Smooth muscle cell (in vitro differentiated cells): ENCODE measurements at regions not wholly inside any gene's neighbourhood (a gene's known extent, or its start where the extent isn't known, plus 50 kb on each side); places are given as distances from the start of the nearest gene placed in this dataset.

ENCODE experiments used
- DNase-seq: peaks from one replicate; lab custom pipeline; 2025; ENCODE audit not compliant: unreplicated experiment; lab: John Stamatoyannopoulos, UW
- H2AFZ ChIP-seq: fragments of 200-600 bp; sonication (generic); 2 replicates; pipeline ENCODE4 v1.6.0; 2016; ENCODE audit warnings: antibody characterized with exemption, low read depth, mild to moderate bottlenecking
- H3F3A ChIP-seq: fragments of 200-600 bp; sonication (generic); 2 replicates; pipeline ENCODE4 v1.6.0; 2017; ENCODE audit warnings: antibody characterized with exemption, low read depth
- H3K27ac ChIP-seq: fragments of 200-600 bp; sonication (generic); 2 replicates; pipeline ENCODE4 v1.5.1; 2016; ENCODE audit warnings: low read depth, mild to moderate bottlenecking
- H3K27me3 ChIP-seq: fragments of 200-600 bp; sonication (generic); 2 replicates; pipeline ENCODE4 v1.6.1; 2016; ENCODE audit warnings: low read depth, mild to moderate bottlenecking
- H3K36me3 ChIP-seq: fragments of 200-600 bp; sonication (generic); 2 replicates; pipeline ENCODE4 v1.5.1; 2016; ENCODE audit warnings: low read depth
- H3K4me1 ChIP-seq: fragments of 200-600 bp; sonication (generic); 2 replicates; pipeline ENCODE4 v1.5.1; 2016; ENCODE audit warnings: low read depth
- H3K4me2 ChIP-seq: fragments of 200-600 bp; sonication (generic); 2 replicates; pipeline ENCODE4 v1.6.0; 2016; ENCODE audit warnings: mild to moderate bottlenecking
- H3K4me3 ChIP-seq: fragments of 200-600 bp; sonication (generic); 2 replicates; pipeline ENCODE4 v1.5.1; 2016; ENCODE audit warnings: mild to moderate bottlenecking
- H3K79me2 ChIP-seq: fragments of 200-600 bp; sonication (generic); 2 replicates; pipeline ENCODE4 v1.6.0; 2016; ENCODE audit warnings: low read depth, mild to moderate bottlenecking
- H3K9ac ChIP-seq: fragments of 200-600 bp; sonication (generic); 2 replicates; pipeline ENCODE4 v1.6.0; 2016; ENCODE audit warnings: low read depth
- H3K9me3 ChIP-seq: fragments of 200-600 bp; sonication (generic); replicated peaks from 2 replicates; pipeline ENCODE4 v1.5.1; 2016; ENCODE audit warnings: low read depth
- H4K20me1 ChIP-seq: fragments of 200-600 bp; sonication (generic); 2 replicates; pipeline ENCODE4 v1.6.0; 2016; ENCODE audit warnings: low read depth
- WGBS: methylation state at CpG from one replicate; pipeline ENCODE4 v1.1.7; 2016; ENCODE audit warnings: low lambda C conversion rate; 5-methylcytosine and 5-hydroxymethylcytosine counted together
- TF ChIP-seq, protein P1 (sequence below): fragments of 200-600 bp; sonication (generic); IDR thresholded peaks from 2 replicates; pipeline ENCODE4 v1.5.1; 2017; ENCODE audit warnings: borderline replicate concordance, mild to moderate bottlenecking, antibody characterized with exemption; ENCODE audit not compliant: insufficient read depth, poor library complexity, severe bottlenecking

DNA sequence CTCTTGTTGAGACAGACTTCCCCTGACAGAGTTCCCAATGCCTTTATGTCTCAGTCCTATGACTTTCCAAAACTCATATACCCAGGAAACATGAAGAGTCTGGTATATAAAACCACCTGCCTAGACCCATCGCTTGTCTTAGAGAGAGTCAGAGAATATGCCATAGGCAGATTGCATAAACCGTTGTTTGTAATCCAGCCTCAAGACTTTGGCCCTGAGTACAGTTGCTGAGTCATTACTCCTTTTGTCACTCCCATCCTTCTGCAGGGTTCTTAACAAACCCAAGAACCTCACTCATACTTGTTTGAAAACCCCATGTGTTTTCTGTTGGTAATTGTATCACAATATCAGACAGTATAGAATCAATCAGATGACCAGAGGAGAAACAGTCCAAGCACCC is 616.3 kb downstream of the SLCO4C1 start:
- no peak overlapping the region for H2AFZ ChIP-seq
- H3K79me2 ChIP-seq: no peaks in the 10 kb centered on the region
- H3K27me3 ChIP-seq: no peaks in the 10 kb centered on the region
- no peaks in the 10 kb centered on the region for H4K20me1 ChIP-seq
- no peaks in the 10 kb centered on the region for H3F3A ChIP-seq
- 65% methylated on average over 2 of the region's 2 CpGs for WGBS
- TF ChIP-seq, protein P1, sequence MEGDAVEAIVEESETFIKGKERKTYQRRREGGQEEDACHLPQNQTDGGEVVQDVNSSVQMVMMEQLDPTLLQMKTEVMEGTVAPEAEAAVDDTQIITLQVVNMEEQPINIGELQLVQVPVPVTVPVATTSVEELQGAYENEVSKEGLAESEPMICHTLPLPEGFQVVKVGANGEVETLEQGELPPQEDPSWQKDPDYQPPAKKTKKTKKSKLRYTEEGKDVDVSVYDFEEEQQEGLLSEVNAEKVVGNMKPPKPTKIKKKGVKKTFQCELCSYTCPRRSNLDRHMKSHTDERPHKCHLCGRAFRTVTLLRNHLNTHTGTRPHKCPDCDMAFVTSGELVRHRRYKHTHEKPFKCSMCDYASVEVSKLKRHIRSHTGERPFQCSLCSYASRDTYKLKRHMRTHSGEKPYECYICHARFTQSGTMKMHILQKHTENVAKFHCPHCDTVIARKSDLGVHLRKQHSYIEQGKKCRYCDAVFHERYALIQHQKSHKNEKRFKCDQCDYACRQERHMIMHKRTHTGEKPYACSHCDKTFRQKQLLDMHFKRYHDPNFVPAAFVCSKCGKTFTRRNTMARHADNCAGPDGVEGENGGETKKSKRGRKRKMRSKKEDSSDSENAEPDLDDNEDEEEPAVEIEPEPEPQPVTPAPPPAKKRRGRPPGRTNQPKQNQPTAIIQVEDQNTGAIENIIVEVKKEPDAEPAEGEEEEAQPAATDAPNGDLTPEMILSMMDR: no peak
- H3K4me2 ChIP-seq: no peak overlapping the region
- no peaks in the 10 kb centered on the region for H3K36me3 ChIP-seq
- H3K9ac ChIP-seq: no peak overlapping the region
- no peaks in the 10 kb centered on the region for H3K9me3 ChIP-seq
- DNase-seq: no peak
- H3K4me3 ChIP-seq: no peak overlapping the region
- H3K27ac ChIP-seq: no peak overlapping the region
- no peaks in the 10 kb centered on the region for H3K4me1 ChIP-seq

DNA sequence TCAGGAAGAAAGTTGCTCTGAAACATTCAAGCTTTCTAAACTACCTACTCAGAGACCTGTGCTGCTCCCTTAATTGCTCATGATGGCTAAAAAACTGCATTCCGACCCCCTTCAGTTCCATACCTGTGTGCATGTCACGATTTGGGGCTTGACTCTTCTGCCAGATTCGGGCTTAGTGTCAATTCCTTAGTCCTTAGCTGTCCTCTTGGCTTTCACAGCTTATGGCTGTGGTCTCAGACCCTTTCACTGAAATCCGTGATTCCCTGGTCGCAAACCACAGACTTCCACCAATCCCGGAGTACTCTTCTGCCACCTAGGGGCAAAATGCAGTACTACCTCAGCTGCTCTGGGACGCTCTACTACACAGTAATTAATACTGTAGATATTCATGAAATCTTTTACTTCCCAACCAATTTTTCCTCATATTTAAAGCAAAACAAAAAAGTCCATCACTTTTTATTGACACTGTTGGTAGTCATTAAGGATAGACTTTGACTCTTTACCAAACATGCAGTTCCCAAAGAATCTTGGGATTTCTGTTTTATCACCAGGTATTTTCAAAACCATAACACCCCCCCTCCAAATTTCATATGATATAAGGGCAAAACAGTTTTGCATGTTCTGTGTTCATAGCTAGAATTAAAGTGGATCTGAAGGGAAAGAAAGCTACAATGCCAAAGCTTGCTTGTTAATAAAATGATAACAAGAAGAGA is 617.4 kb downstream of the SLCO4C1 start:
- H3K9me3 ChIP-seq: no peaks in the 10 kb centered on the region
- no peaks in the 10 kb centered on the region for H3K4me1 ChIP-seq
- H3K9ac ChIP-seq: no peak overlapping the region
- H3K79me2 ChIP-seq: no peaks in the 10 kb centered on the region
- no peaks in the 10 kb centered on the region for H3K36me3 ChIP-seq
- H3F3A ChIP-seq: no peaks in the 10 kb centered on the region
- H3K27ac ChIP-seq: no peak overlapping the region
- no peaks in the 10 kb centered on the region for H3K27me3 ChIP-seq
- H3K4me2 ChIP-seq: peak overlapping the region; percentile 73
- H4K20me1 ChIP-seq: no peaks in the 10 kb centered on the region
- TF ChIP-seq, protein P1: peak; percentile 91
- WGBS: 11% methylated on average over 7 of the region's 7 CpGs
- H2AFZ ChIP-seq: peak overlapping the region; percentile 33
- H3K4me3 ChIP-seq: peak overlapping the region; percentile 27
- DNase-seq: peak; percentile 28

DNA sequence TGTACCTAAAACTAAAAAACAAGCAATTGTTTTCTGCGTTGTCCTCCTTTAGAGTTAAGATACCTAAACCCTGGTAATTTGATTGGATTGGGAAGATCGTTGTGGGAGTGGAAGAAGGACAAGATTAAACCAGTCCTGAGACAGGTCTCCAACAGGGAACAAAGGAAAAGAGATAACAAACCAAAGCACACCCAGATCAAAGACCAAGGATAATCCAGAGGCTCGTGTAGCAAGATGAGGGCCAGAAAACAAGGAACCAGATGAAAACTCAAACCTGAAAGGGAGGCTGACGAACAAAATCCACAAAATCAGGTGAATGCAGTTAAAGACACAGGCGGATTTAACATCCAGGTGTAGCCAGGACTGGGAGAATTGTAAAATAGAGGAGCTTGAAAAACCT is 618.1 kb downstream of the SLCO4C1 start:
- no peaks in the 10 kb centered on the region for H3K79me2 ChIP-seq
- no peak overlapping the region for H3K4me3 ChIP-seq
- no peaks in the 10 kb centered on the region for H4K20me1 ChIP-seq
- H3K4me1 ChIP-seq: no peaks in the 10 kb centered on the region
- H2AFZ ChIP-seq: peak overlapping the region; percentile 33
- no peaks in the 10 kb centered on the region for H3F3A ChIP-seq
- no peak for DNase-seq
- H3K9me3 ChIP-seq: no peaks in the 10 kb centered on the region
- TF ChIP-seq, protein P1: no peak
- no peak overlapping the region for H3K27ac ChIP-seq
- no peak overlapping the region for H3K4me2 ChIP-seq
- no peaks in the 10 kb centered on the region for H3K36me3 ChIP-seq
- WGBS: 51% methylated on average over 5 of the region's 5 CpGs
- no peaks in the 10 kb centered on the region for H3K27me3 ChIP-seq
- no peak overlapping the region for H3K9ac ChIP-seq

DNA sequence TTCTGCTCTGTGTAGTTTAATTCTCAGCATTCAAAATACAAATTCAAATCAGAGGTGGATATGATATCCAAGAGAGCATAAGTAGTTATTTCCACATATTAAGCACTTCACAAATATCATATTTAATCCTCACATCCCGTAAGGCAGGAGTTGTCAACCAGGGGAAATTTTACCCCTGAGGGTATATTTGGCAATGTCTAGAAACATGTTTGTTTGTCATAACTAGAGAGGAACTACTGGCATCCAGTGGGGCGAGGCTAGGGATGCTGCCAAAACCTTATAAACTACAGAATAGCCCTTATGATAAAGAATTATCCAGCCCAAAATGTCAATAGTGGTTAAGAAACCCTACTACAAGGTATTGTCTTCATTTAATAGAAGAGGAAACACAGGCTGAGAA is 619.4 kb downstream of the SLCO4C1 start:
- Histone ChIP-seq H3K79me2 (no peaks in the 10 kb centered on the region), H3K4me3 (no peak overlapping the region), H3K9ac (no peak overlapping the region), H4K20me1 (no peaks in the 10 kb centered on the region), H3K36me3 (no peaks in the 10 kb centered on the region), H3K27ac (no peak overlapping the region), H3K4me2 (no peak overlapping the region), H3K9me3 (no peaks in the 10 kb centered on the region), H3F3A (no peaks in the 10 kb centered on the region), H3K27me3 (no peaks in the 10 kb centered on the region), H3K4me1 (no peaks in the 10 kb centered on the region), H2AFZ (no peak overlapping the region)
- TF ChIP-seq, protein P1: no peak
- DNase-seq: no peak
- 98% methylated on average over 2 of the region's 2 CpGs for WGBS
